ENCODE measurements at regions not wholly inside any gene's neighbourhood (a gene's known extent, or its start where the extent isn't known, plus 50 kb on each side); places are given as distances from the start of the nearest gene placed in this dataset.

DNA sequence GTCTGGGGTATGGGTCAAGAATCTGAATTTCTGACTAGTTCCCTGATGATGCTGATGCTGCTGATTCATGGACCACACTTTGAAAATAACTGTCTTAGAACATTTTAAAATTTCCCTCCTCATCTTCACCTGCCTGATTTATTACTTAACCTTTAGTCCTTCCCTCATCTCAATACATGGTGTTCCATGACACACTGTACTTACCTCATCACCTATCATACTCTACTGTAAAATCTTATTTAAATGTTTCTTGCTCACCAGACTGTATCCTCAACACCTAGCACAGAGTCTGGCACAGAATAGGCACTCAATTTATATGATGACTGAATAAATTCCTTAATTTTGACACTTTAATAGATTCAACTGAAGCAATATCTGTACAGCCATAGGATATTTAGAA lies 95.7 kb downstream of the FAM161A start:
- H3K27ac ChIP-seq (ENCODE audit: low read depth in 2 of 2, low read length in 2 of 2): no peak overlapping the region
- DNase-seq: no peak
- no peaks in the 10 kb centered on the region for H3K9me3 ChIP-seq (ENCODE audit: control insufficient read depth in 2 of 3, insufficient read depth in 1 of 3, low read length in 3 of 3)
- intact Hi-C loops (cut with DNase I): no loop called here
- no peaks in the 10 kb centered on the region for H3K36me3 ChIP-seq (ENCODE audit: control insufficient read depth in 2 of 3, insufficient read depth in 3 of 3, low read length in 3 of 3)
- no peak overlapping the region for H3K9ac ChIP-seq (ENCODE audit: low read length in 3 of 3)
- TF ChIP-seq, protein P1, sequence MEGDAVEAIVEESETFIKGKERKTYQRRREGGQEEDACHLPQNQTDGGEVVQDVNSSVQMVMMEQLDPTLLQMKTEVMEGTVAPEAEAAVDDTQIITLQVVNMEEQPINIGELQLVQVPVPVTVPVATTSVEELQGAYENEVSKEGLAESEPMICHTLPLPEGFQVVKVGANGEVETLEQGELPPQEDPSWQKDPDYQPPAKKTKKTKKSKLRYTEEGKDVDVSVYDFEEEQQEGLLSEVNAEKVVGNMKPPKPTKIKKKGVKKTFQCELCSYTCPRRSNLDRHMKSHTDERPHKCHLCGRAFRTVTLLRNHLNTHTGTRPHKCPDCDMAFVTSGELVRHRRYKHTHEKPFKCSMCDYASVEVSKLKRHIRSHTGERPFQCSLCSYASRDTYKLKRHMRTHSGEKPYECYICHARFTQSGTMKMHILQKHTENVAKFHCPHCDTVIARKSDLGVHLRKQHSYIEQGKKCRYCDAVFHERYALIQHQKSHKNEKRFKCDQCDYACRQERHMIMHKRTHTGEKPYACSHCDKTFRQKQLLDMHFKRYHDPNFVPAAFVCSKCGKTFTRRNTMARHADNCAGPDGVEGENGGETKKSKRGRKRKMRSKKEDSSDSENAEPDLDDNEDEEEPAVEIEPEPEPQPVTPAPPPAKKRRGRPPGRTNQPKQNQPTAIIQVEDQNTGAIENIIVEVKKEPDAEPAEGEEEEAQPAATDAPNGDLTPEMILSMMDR (IDR thresholded peaks at IDR 0.05; ENCODE audit: borderline replicate concordance, extremely low read depth, insufficient read depth): no peak
- FAIRE-seq: no peak
- no peaks in the 10 kb centered on the region for H3K4me1 ChIP-seq (ENCODE audit: control insufficient read depth in 2 of 3, insufficient read depth in 2 of 3, low read depth in 1 of 3, low read length in 3 of 3)
- no peak overlapping the region for H3K4me3 ChIP-seq (ENCODE audit: low read length in 3 of 3)
- no peaks in the 10 kb centered on the region for H3K27me3 ChIP-seq (ENCODE audit: control insufficient read depth, insufficient read depth, low read length)

GRCh38 chr2:61753512-61753911 lies 100.3 kb downstream of the FAM161A start:
- H3K9ac ChIP-seq (ENCODE audit: low read length in 3 of 3): no peak overlapping the region
- H3K27ac ChIP-seq (ENCODE audit: low read depth in 2 of 2, low read length in 2 of 2): no peak overlapping the region
- no peak overlapping the region for H3K4me3 ChIP-seq (ENCODE audit: low read length in 3 of 3)
- DNase-seq (no peak), FAIRE-seq (no peak)
- TF ChIP-seq, protein P1 (IDR thresholded peaks at IDR 0.05; ENCODE audit: borderline replicate concordance, extremely low read depth, insufficient read depth): no peak
- no peaks in the 10 kb centered on the region for H3K36me3 ChIP-seq (ENCODE audit: control insufficient read depth in 2 of 3, insufficient read depth in 3 of 3, low read length in 3 of 3)
- intact Hi-C loops (cut with DNase I): no loop called here
- no peaks in the 10 kb centered on the region for H3K4me1 ChIP-seq (ENCODE audit: control insufficient read depth in 2 of 3, insufficient read depth in 2 of 3, low read depth in 1 of 3, low read length in 3 of 3)
- H3K27me3 ChIP-seq (ENCODE audit: control insufficient read depth, insufficient read depth, low read length): no peaks in the 10 kb centered on the region
- H3K9me3 ChIP-seq (ENCODE audit: control insufficient read depth in 2 of 3, insufficient read depth in 1 of 3, low read length in 3 of 3): no peaks in the 10 kb centered on the region

DNA sequence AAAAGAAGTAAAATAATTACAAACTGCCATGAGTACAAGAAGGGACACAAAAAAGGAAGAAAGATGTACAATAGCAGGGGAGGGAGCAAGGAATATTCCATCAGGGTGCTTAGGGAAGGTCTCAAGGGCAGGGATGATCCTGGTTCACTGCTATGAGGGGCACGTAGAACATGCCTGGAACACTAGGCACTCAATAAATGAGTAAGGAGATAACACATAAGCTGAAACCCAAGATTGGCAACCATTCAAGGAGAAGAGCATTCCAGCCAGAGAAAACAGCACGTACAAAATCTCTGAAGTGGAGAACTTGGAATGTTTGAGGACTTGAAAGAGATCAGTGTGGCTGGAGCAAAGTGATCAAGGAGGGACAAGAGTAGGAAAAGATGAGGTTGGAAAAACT lies 103.2 kb downstream of the FAM161A start:
- no peak for FAIRE-seq
- Histone ChIP-seq H3K4me3 (ENCODE audit: low read length in 3 of 3) (no peak overlapping the region), H3K27ac (ENCODE audit: low read depth in 2 of 2, low read length in 2 of 2) (no peak overlapping the region), H3K27me3 (ENCODE audit: control insufficient read depth, insufficient read depth, low read length) (no peaks in the 10 kb centered on the region), H3K36me3 (ENCODE audit: control insufficient read depth in 2 of 3, insufficient read depth in 3 of 3, low read length in 3 of 3) (no peaks in the 10 kb centered on the region), H3K9me3 (ENCODE audit: control insufficient read depth in 2 of 3, insufficient read depth in 1 of 3, low read length in 3 of 3) (no peaks in the 10 kb centered on the region), H3K9ac (ENCODE audit: low read length in 3 of 3) (no peak overlapping the region), H3K4me1 (ENCODE audit: control insufficient read depth in 2 of 3, insufficient read depth in 2 of 3, low read depth in 1 of 3, low read length in 3 of 3) (no peaks in the 10 kb centered on the region)
- intact Hi-C loops (cut with DNase I): no loop called here
- TF ChIP-seq, protein P1 (IDR thresholded peaks at IDR 0.05; ENCODE audit: borderline replicate concordance, extremely low read depth, insufficient read depth): no peak
- no peak for DNase-seq

- H3K4me1 ChIP-seq (ENCODE audit: control insufficient read depth in 2 of 3, insufficient read depth in 2 of 3, low read depth in 1 of 3, low read length in 3 of 3): no peaks in the 10 kb centered on the region
- TF ChIP-seq, protein P1 (IDR thresholded peaks at IDR 0.05; ENCODE audit: borderline replicate concordance, extremely low read depth, insufficient read depth): no peak
- intact Hi-C loops (cut with DNase I): no loop called here
- H3K36me3 ChIP-seq (ENCODE audit: control insufficient read depth in 2 of 3, insufficient read depth in 3 of 3, low read length in 3 of 3): no peaks in the 10 kb centered on the region
- H3K27ac ChIP-seq (ENCODE audit: low read depth in 2 of 2, low read length in 2 of 2): no peak overlapping the region
- no peaks in the 10 kb centered on the region for H3K27me3 ChIP-seq (ENCODE audit: control insufficient read depth, insufficient read depth, low read length)
- H3K9ac ChIP-seq (ENCODE audit: low read length in 3 of 3): no peak overlapping the region
- peak in 2 of 5 donors; percentile 23 to 58 for DNase-seq
- FAIRE-seq: no peak
- no peaks in the 10 kb centered on the region for H3K9me3 ChIP-seq (ENCODE audit: control insufficient read depth in 2 of 3, insufficient read depth in 1 of 3, low read length in 3 of 3)
- H3K4me3 ChIP-seq (ENCODE audit: low read length in 3 of 3): no peak overlapping the region
Measured at GRCh38 chr2:61742955-61743354, 110.9 kb downstream of the FAM161A start.
